Tibial nerve (tissue), 3 donors: ENCODE measurements at regions not wholly inside any gene's neighbourhood (a gene's known extent, or its start where the extent isn't known, plus 50 kb on each side); places are given as distances from the start of the nearest gene placed in this dataset.

Source experiments
- CTCF ChIP-seq, 5 experiments: fragments of 200-600 bp in 3 of 5; fragments of 450-650 bp in 2 of 5; sonication (generic) in 3 of 5; IDR thresholded peaks; one replicate each; pipeline ENCODE4 v1.5.1; 2016 to 2019; ENCODE audit warnings: antibody characterized with exemption in 5 of 5, mild to moderate bottlenecking in 3 of 5, moderate library complexity in 2 of 5
- POLR2A ChIP-seq, 2 donors: fragments of 450-650 bp; IDR thresholded peaks; one replicate each; pipeline ENCODE4 v1.6.1; 2017; ENCODE audit warnings: antibody characterized with exemption in 2 of 2, mild to moderate bottlenecking in 2 of 2, moderate library complexity in 2 of 2

GRCh38 chr4:125104616-125105015, 210.1 kb upstream of the FAT4 start:
- TF ChIP-seq CTCF (IDR thresholded peaks at IDR 0.05) (no peak), POLR2A (IDR thresholded peaks at IDR 0.05) (no peak)
